GM20431 (cell line): ENCODE measurements at regions not wholly inside any gene's neighbourhood (a gene's known extent, or its start where the extent isn't known, plus 50 kb on each side); places are given as distances from the start of the nearest gene placed in this dataset.

ENCODE experiments used
- in situ Hi-C: fragments of 300-500 bp; cut with MseI, MboI; formaldehyde crosslinking; loops from one replicate; pipeline ENCODE4 v1.15.0; 2020; ENCODE audit warnings: low sequenced_read_pairs; ENCODE audit not compliant: unreplicated experiment

GRCh38 chr14:60563113-60563512, 54.2 kb downstream of the SIX6 start:
- in situ Hi-C loops = loop anchor here (10.0 to 25.0 kb wide), 2 partner anchors 368 to 501 kb away; no protein-coding TSS in a partner anchor

- in situ Hi-C loops = loop anchor here (10.0 to 25.0 kb wide), 2 partner anchors 370 to 503 kb away; no protein-coding TSS in a partner anchor
Measured at GRCh38 chr14:60565211-60565610, 56.3 kb downstream of the SIX6 start.

GRCh38 chr14:60566101-60566500, 57.2 kb downstream of the SIX6 start:
- in situ Hi-C loops = loop anchor here (10.0 to 25.0 kb wide), 2 partner anchors 371 to 504 kb away; no protein-coding TSS in a partner anchor

GRCh38 chr14:60573943-60574495, 65.1 kb downstream of the SIX6 start:
- in situ Hi-C loops = loop anchor here (25.0 kb wide), 1 partner anchor 512 kb away; no protein-coding TSS in a partner anchor

- in situ Hi-C loops = no loop called here
Measured at GRCh38 chr14:60575008-60575407, 66.1 kb downstream of the SIX6 start.

- in situ Hi-C loops = no loop called here
Measured at GRCh38 chr14:60585676-60586075, 63.6 kb downstream of the SIX1 start.

GRCh38 chr14:60589442-60589841, 59.8 kb downstream of the SIX1 start:
- in situ Hi-C loops = no loop called here

GRCh38 chr14:60590991-60591414, 58.3 kb downstream of the SIX1 start:
- in situ Hi-C loops = no loop called here
